Right lung (tissue), 2 donors: ENCODE measurements at regions not wholly inside any gene's neighbourhood (a gene's known extent, or its start where the extent isn't known, plus 50 kb on each side); places are given as distances from the start of the nearest gene placed in this dataset.
"Not testable (repeated sequence)": the region's sequence is repeated elsewhere in the genome, so short reads cannot be mapped to it uniquely, and the experiment has no call there.

Experiments
- DNase-seq, 2 donors: peaks; one replicate each; pipeline ENCODE4 v3.0.0-alpha.2; 2013

GRCh38 chr2:187994464-187995331, 297.0 kb upstream of the GULP1 start:
- no peak for DNase-seq

DNA sequence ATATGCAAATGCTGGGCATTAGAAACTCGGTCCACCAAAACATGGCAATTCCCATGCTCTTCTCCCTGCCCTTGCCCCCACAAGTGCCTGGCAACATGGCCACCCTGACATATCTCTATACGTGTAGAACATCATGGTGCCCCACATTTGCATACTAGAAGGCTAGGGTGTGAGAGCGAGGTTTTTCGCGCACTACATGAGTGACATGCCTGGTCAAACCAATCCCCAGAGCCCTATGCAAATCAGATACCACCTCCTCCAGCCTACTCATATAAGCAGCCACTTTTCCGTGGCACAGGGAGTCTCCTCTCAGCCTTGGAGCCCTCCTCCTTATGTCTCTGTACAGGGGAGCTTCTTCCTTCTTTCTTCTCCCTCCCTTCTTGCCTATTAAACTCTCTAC, 296.1 kb upstream of the GULP1 start:
- DNase-seq = no peak

DNA sequence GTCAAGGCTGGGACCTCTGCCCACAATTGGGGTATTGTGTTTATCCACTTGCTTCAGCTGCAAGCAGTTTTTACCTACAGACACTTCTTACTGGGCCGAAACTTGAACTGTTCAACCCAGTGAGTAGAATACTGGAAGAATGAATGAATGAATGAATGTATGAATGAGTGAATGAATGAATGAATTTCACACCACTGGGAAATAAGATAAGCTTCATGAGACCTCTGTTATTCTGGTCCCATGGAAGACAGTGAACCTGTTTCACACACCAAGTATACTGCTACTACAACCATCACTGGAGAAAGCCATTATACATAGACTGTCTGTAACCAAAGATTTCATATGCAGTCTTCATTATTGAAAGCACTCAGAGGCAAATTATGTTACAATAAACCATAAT, 295.0 kb upstream of the GULP1 start:
- DNase-seq = no peak

DNA sequence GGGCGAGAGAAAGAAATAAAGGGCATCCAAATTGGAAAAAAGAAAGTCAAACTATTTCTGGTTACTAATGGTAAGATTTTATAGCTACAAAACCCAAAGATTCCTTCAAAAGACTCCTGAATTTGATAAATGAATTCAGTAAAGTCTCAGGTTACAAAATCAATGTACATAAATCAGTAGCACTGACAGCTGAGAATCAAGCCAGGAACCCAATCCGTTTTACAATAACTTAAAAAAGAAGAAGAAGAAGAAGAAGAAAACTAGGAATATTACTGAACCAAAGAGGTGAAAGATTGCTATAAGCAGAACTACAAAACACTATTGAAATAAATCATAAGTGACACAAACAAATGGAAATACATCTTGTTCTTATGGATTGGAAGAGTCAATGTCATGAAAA, 291.5 kb upstream of the GULP1 start:
- DNase-seq = no peak

- DNase-seq = no peak
Measured at GRCh38 chr2:188003800-188004199, 287.9 kb upstream of the GULP1 start.

GRCh38 chr2:188013767-188014166, 277.9 kb upstream of the GULP1 start:
- no peak for DNase-seq

DNA sequence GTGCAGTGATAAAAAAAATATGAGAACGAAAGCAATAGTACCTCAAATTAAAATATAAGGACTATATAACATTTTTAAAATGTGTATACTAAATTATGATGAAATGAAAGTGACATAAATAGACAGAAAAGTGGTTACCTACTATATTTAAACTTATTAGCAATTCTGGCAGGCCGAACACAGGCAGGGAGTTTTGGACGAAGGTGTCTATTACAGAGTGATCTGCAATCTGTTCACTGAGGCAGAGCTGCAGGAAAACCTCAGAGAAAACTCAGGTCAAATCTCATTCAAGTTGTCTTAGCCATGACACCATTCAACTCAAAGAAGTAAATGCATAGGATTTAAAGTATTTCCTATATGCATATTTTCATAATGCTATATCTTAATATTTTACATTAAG, 274.8 kb upstream of the GULP1 start:
- DNase-seq = no peak

DNA sequence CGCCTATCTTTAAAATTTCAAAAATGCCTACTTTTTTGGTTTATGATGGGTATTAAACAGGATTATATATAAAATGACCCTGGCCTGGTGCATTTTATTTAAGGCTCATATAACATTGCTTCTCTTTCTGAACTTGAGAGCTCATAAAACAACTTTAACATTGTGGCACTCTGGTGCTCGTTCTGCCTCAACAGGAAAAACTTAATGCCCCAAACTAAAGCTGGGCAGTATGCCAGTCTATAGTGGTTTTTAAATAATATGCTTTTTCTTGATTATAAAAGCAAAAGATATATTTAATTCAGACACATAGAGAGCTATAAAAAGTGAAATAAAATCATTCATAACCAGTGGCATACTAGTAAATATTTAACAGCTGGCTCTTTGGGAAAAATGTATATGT, 269.3 kb upstream of the GULP1 start:
- DNase-seq = no peak

DNA sequence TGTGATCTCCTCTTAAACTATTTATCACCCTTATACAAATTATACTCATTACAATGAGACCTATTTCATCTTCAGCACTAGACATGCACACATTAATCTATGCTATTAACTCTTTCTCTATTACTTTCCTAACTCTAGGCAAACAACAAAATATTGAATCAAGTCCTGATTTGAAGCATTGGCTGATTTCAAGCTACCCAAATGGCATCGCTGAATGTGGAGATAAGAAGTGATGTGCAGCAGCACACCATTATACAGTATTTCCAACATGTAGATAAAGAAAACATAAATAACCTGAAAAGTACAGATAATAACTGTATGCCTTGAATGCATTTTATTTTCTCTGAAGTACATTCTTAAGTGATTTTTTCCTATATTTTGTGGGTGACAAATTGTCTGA, 268.6 kb upstream of the GULP1 start:
- no peak for DNase-seq

- DNase-seq = peak; percentile 52 to 72
Measured at GRCh38 chr2:188024811-188025210, 266.9 kb upstream of the GULP1 start.

- no peak for DNase-seq
Measured at GRCh38 chr2:188028739-188029138, 262.9 kb upstream of the GULP1 start.

GRCh38 chr2:188032306-188032705, 259.4 kb upstream of the GULP1 start:
- DNase-seq = no peak

DNA sequence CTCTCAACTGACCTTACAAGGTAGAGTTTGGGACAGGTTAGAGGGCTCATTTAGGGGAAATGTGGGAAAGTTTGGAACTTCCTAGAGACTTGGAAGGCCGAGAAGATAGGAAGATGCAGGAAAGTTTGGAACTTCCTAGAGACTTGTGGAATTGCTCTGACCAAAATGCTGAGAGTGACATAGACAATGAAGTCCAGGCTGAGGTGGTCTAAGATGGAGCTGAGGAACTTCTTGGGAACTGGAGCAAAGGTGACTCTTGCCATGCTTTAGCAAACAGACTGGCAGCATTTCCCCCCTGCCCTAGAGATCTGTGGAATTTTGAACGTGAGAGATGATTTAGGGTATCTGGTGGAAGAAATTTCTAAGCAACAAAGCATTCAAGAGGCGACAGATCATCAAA, 258.9 kb upstream of the GULP1 start:
- no peak for DNase-seq

DNA sequence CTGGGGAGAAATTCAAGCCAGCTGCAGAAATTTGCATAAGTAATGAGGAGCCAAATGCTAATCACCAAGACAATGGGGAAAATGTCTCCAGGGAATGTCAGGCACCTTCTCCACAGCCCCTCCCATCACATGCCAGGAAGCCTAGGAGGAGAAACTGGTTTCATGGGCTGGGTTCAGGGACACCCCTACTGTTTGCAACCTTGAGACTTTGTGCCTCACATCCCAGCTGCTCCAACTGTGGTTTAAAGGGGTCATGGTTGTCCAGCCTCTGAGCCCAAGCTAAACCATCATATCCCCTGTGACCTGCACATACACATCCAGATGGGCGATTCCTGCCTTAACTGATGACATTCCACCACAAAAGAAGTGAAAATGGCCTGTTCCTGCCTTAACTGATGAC, 258.4 kb upstream of the GULP1 start:
- DNase-seq = not testable (repeated sequence)

DNA sequence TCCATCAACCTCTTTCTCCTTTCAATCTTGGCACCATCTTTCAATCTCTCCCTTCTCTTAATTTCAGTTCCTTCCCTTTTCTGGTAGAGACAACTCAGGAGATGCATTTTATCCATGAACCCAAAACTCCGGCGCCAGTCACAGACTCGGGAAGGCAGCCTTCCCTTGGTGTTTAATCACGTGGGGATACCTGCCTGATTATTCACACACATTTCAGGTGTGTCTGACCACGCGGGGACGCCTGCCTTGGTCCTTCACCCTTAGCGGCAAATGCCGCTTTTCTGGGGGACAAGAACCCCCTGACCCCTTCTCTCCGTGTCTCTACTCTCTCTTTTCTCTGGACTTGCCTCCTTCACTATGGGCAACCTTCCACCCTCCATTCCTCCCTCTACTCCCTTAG, 257.6 kb upstream of the GULP1 start:
- DNase-seq = not testable (repeated sequence)

GRCh38 chr2:188035377-188035776, 256.3 kb upstream of the GULP1 start:
- DNase-seq = not testable (repeated sequence)

- not testable (repeated sequence) for DNase-seq
Measured at GRCh38 chr2:188036786-188037185, 254.9 kb upstream of the GULP1 start.

GRCh38 chr2:188039307-188039706, 252.4 kb upstream of the GULP1 start:
- no peak for DNase-seq

- DNase-seq = no peak
Measured at GRCh38 chr2:188042412-188042811, 249.3 kb upstream of the GULP1 start.

DNA sequence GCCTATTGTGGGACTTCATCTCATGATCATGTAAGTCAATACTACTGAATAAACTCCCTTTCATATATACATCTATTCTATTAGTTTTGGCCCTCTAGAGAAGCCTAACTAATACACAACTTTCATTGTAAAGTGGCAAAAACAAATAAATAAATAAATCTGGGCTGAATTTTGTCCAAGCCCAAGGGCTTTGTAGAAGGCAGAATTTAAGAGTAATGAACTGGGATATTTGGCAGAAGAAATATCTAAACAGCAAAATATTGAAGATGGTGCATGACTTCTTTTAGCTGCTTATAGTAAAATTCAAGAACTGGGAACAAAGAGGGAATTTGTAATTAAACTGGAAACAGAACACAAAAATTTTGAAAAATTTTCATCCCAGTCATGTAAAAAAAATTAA, 246.7 kb upstream of the GULP1 start:
- no peak for DNase-seq

GRCh38 chr2:188046437-188046836, 245.2 kb upstream of the GULP1 start:
- no peak for DNase-seq

DNA sequence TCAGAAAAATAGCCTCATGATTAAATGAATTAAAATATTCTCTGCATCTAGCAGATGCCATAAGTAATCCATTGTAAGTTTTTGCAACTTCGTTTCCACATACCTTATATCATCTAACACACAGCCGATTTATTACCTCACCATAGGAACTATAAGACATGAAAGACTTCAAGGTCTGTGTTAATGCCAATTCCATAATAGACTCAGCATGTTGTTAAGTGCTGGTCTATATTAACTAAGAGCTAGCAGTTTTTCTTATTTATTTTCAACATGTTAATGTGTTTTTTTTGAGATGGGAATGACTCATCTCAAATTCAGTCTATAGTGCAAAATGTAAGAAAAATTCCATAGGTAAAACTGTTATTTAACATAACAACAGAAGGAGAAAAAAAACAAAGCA, 243.9 kb upstream of the GULP1 start:
- no peak for DNase-seq

DNA sequence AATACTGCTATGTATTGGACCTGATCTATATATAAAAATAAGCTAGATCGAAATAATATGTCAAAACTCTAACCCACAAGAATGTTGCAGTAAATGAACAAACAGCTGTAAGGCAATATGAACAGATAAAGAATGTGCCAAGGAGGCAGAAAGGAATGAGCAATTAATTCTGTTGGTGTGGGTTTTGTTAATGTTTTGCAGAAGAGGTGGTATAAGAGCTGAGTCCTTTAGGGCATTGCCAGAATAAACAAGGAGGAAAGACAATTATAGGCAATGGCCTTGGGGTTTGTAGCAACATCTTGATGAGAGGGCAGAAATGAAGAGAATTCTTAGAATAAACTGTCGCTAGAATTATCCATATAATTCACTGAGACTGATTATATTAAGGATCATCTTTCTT, 240.9 kb upstream of the GULP1 start:
- no peak for DNase-seq

DNA sequence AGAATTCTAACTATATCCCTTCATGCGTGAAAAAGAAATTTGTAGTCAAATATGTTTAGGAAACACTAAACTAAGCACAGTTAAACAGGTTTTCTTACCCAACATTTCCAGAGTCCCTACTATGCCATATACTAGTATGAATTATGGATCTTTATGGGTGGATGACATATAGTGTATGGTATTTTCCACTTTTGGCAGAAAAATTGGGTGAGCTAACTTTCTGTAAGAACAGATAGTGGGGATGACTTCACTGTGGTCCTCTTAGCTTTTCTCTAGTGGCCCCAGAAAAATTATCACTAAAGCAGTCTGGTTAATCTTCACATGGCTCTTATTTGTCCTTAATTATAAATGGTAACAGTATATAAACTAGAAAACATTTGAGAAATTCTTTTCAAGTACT, 240.0 kb upstream of the GULP1 start:
- DNase-seq = no peak
